NCI-H526 treated with DMSO at 0.1 percent for 48 hours (cell line): ENCODE measurements at regions not wholly inside any gene's neighbourhood (a gene's known extent, or its start where the extent isn't known, plus 50 kb on each side); places are given as distances from the start of the nearest gene placed in this dataset.
"Not testable (repeated sequence)": the region's sequence is repeated elsewhere in the genome, so short reads cannot be mapped to it uniquely, and the experiment has no call there.

Experiments
- DNase-seq: peaks from one replicate; lab custom pipeline; 2025; lab: John Stamatoyannopoulos, UW

- DNase-seq: no peak
Measured at GRCh38 chr6:113352029-113352801, 504.9 kb upstream of the MARCKS start.

DNA sequence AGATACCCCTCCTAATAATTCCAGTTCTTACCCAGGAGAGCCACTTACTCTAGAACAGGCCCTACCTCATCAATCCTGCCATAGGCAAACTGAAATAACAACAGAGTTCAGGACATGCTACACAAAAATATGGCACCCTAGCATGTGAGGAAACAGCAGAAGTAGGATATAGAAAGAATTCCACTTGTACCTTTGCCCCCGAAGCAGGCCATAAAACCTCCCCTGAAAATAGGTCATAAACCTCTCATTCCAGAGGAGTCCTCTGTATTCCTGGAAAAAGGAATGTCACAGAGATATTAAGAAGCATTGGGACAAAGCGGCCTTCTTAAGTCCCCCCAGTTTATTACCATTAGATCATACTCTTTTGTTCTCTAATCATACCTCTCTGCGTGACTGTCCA, 504.3 kb upstream of the MARCKS start:
- no peak for DNase-seq

- DNase-seq: no peak
Measured at GRCh38 chr6:113353392-113353791, 503.8 kb upstream of the MARCKS start.

- no peak for DNase-seq
Measured at GRCh38 chr6:113354204-113354895, 502.8 kb upstream of the MARCKS start.

GRCh38 chr6:113356139-113356538, 501.0 kb upstream of the MARCKS start:
- DNase-seq: no peak

GRCh38 chr6:113357041-113357440, 500.1 kb upstream of the MARCKS start:
- no peak for DNase-seq

- DNase-seq: no peak
Measured at GRCh38 chr6:113358063-113358583, 499.0 kb upstream of the MARCKS start.

DNA sequence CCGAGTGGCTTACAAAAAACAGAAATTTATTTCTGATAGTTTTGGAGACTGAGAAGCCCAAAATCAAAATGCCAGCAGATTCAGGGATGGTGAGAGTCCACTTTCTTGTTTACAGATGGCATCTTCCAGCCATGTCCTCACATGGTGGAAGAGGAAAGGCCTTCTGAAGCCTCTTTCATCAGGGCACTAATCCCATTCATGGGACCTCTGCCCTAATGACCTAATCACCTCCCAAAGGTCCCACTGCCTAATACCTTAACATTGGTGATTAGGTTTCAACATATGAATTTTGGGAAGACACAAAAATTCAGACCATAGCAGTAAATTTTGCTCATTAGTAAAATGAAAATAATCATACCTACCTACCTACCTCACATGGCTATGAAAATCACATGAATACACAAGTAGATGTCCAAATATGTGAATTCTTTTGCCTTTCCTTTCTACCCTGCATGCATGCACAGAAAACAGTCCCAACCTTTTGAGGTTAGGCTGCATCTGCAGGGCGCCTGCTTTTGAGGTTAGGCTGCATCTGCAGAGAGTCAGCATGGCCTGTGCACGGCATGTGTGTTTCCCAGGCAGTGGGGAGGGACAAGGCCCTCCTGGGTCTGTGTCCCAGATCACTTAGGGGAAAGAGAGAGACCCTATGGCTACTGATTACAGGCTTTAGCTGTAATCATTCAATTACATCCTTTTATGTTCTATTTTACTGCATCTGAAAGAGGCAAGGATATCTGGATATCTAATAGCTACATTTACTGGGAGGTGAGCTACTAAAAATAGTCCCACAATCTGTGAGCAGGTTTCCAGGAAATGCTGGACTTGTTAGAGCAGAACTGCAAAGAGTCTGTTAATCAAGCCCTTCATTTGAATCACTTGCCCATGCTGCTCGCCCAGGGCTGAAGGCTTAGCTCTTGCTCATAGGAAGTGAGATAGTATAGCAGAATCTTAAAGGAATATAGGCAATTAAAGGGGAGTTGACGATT, 497.7 kb upstream of the MARCKS start:
- DNase-seq: no peak

DNA sequence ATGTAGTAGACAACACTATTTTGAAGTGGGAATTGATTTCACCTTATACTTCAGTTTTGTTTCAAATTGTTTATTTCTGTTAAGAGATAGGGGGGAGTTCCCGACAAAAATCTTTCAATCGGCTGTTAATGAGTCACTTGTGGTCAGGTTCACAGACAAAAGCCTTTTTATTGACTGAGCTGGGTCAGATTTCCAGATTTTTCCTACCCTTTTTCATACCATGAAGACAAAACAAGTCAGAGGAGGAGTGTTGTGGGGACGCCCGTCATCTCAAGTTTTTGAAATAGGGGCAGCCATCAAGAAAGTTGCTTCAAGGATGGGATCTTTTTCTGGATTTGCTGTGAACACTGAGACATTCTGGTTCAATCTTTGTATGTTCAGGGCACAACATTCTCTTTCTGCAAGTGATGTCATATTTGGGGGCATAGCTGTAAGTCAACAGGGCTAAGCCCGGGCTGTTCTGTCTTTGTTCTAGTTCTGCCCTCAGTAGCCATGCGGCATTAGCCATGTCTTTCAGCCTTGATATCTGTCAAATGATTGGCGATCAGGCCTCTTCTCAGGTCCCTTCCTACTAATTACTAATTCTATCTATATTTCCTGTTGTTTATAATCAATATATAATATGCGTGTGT, 496.0 kb upstream of the MARCKS start:
- DNase-seq: no peak

GRCh38 chr6:113362301-113363047, 494.7 kb upstream of the MARCKS start:
- no peak for DNase-seq

DNA sequence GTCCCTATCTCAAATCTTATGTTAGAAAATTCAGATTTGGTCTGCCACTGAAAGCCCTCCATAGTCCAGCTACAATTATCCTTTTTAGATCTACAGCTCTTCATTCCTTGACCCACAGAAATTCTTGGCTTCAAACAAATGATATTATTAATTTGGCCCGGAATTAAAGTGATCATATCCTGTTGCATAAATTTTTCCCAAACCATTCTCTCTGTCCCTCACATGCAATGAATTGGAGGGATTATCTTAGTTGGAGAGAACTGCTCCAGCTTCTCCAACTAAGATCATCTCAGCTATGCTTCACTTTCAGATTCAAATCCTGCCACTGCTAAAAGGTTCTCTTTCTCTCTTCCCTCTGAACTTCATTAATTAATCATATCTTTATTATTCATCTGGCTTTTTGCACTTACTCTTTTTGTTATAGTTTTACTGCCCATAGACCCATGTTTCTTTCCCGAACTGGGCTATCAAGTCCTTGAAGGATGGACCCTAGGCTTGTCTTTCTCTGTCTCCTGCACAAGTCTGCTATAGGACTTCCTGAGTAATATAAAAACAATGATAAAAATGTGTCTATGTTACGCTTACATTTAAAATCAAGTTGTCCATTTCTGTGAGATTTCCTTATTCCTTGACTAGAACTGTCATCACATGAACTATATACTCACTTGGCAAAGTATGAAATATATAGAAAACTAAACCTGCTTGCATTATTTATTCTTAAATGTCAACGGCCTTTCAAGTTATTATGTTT, 493.9 kb upstream of the MARCKS start:
- no peak for DNase-seq

- DNase-seq: no peak
Measured at GRCh38 chr6:113363866-113364265, 493.3 kb upstream of the MARCKS start.

- DNase-seq: no peak
Measured at GRCh38 chr6:113364766-113365165, 492.4 kb upstream of the MARCKS start.

DNA sequence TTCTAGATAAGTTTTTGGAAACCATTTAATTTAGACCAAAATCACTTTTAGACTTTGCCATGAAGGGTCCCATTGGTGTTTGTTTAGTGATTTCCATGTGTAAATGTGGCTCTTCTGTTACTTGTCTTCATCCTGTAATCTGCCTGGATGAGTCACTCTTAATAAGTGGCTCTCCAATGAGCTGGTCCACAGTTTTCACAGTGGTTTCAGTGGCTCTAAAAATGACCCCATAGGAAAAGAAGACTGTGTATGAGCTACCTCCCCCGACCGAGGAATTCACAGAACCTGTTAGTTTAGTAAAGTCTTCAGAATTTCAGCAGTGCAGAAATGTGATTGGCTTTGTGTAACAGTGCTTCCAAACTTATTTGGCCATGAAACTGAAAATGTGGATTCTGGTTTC, 492.0 kb upstream of the MARCKS start:
- no peak for DNase-seq

GRCh38 chr6:113366505-113366904, 490.6 kb upstream of the MARCKS start:
- DNase-seq: no peak

GRCh38 chr6:113370508-113371502, 486.3 kb upstream of the MARCKS start:
- no peak for DNase-seq

- not testable (repeated sequence) for DNase-seq
Measured at GRCh38 chr6:113375466-113375865, 481.7 kb upstream of the MARCKS start.

GRCh38 chr6:113375950-113376846, 480.9 kb upstream of the MARCKS start:
- DNase-seq: no peak
